Astrocyte (in vitro differentiated cells and primary cell): ENCODE measurements at regions not wholly inside any gene's neighbourhood (a gene's known extent, or its start where the extent isn't known, plus 50 kb on each side); places are given as distances from the start of the nearest gene placed in this dataset.

Experiments used
- DNase-seq: peaks from one replicate; pipeline ENCODE4 v3.0.0-alpha.2; 2010; ENCODE audit warnings: low read depth
- FAIRE-seq: peaks from 2 replicates; lab custom pipeline; 2011; peaks lifted over from hg19 to GRCh38; lab: Jason Lieb, UNC
- H2AFZ ChIP-seq: 2 replicates; pipeline ENCODE4 v1.6.0; 2012; ENCODE audit warnings: low read depth, low read length, inconsistent platforms
- H3K27ac ChIP-seq: 2 replicates; pipeline ENCODE4 v1.5.1; 2011; ENCODE audit warnings: low read depth, low read length, inconsistent platforms
- H3K27me3 ChIP-seq: 2 replicates; pipeline ENCODE4 v1.6.0; 2011; ENCODE audit warnings: low read length, inconsistent platforms; ENCODE audit not compliant: insufficient read depth
- H3K36me3 ChIP-seq: 2 replicates; pipeline ENCODE4 v1.5.1; 2011; ENCODE audit warnings: low read length, inconsistent platforms; ENCODE audit not compliant: insufficient read depth
- H3K4me1 ChIP-seq: 2 replicates; pipeline ENCODE4 v1.5.1; 2011; ENCODE audit warnings: low read length, inconsistent platforms; ENCODE audit not compliant: insufficient read depth
- H3K4me2 ChIP-seq: 2 replicates; pipeline ENCODE4 v1.6.0; 2012; ENCODE audit warnings: low read length, inconsistent platforms
- H3K4me3 ChIP-seq: 2 replicates; pipeline ENCODE4 v1.5.1; 2011; ENCODE audit warnings: low read depth, mild to moderate bottlenecking, low read length, inconsistent platforms; ENCODE audit not compliant: insufficient read depth
- H3K79me2 ChIP-seq: 2 replicates; pipeline ENCODE4 v1.6.0; 2012; ENCODE audit warnings: mild to moderate bottlenecking, low read length, inconsistent platforms; ENCODE audit not compliant: insufficient read depth
- H3K9ac ChIP-seq: 2 replicates; pipeline ENCODE4 v1.6.0; 2012; ENCODE audit warnings: mild to moderate bottlenecking, low read length, inconsistent platforms
- H3K9me3 ChIP-seq: 2 replicates; pipeline ENCODE4 v1.5.1; 2012; ENCODE audit warnings: low read depth, mild to moderate bottlenecking, low read length, inconsistent platforms; ENCODE audit not compliant: insufficient read depth
- H4K20me1 ChIP-seq: 2 replicates; pipeline ENCODE4 v1.6.0; 2012; ENCODE audit warnings: low read length, inconsistent platforms; ENCODE audit not compliant: insufficient read depth
- H3K27ac Mint-ChIP-seq: one replicate; pipeline ENCODE4 v1.8.0; 2021; ENCODE audit warnings: mild to moderate bottlenecking, mixed read lengths; ENCODE audit not compliant: unreplicated experiment
- H3K27me3 Mint-ChIP-seq: one replicate; pipeline ENCODE4 v1.8.0; 2021; ENCODE audit warnings: low read depth, mixed read lengths; ENCODE audit not compliant: unreplicated experiment
- H3K36me3 Mint-ChIP-seq: one replicate; pipeline ENCODE4 v1.8.0; 2021; ENCODE audit warnings: low read depth, mixed read lengths; ENCODE audit not compliant: unreplicated experiment
- H3K4me1 Mint-ChIP-seq: one replicate; pipeline ENCODE4 v1.8.0; 2021; ENCODE audit warnings: low read depth, mixed read lengths; ENCODE audit not compliant: unreplicated experiment
- H3K4me3 Mint-ChIP-seq: one replicate; pipeline ENCODE4 v1.8.0; 2021; ENCODE audit warnings: mild to moderate bottlenecking, moderate library complexity, mixed read lengths; ENCODE audit not compliant: unreplicated experiment
- H3K9me3 Mint-ChIP-seq: one replicate; pipeline ENCODE4 v1.8.0; 2021; ENCODE audit warnings: mild to moderate bottlenecking, mixed read lengths; ENCODE audit not compliant: unreplicated experiment
- CTCF ChIP-seq: IDR thresholded peaks from 2 replicates; pipeline ENCODE4 v1.5.1; 2011; ENCODE audit warnings: low read depth, mild to moderate bottlenecking, inconsistent platforms, low read length, moderate library complexity; ENCODE audit not compliant: insufficient read depth
- EZH2 ChIP-seq: IDR thresholded peaks from 2 replicates; pipeline ENCODE4 v1.6.1; 2012; ENCODE audit warnings: mild to moderate bottlenecking, low read length, inconsistent platforms; ENCODE audit not compliant: insufficient read depth

GRCh38 chr4:189178125-189178746 lies 762.4 kb upstream of the FRG1 start:
- DNase-seq (no peak), FAIRE-seq (no peak)
- Histone ChIP-seq H3K36me3 (no peaks in the 10 kb centered on the region), H3K9me3 (peaks cover 13% of the 10 kb centered on the region), H3K79me2 (no peaks in the 10 kb centered on the region), H3K9ac (no peak overlapping the region), H4K20me1 (no peaks in the 10 kb centered on the region), H3K27ac (no peak overlapping the region), H3K27me3 (no peaks in the 10 kb centered on the region), H3K4me3 (no peak overlapping the region), H2AFZ (no peak overlapping the region), H3K4me2 (no peak overlapping the region), H3K4me1 (no peaks in the 10 kb centered on the region)
- Mint-ChIP-seq H3K27me3 (no peaks in the 10 kb centered on the region), H3K9me3 (no peaks in the 10 kb centered on the region), H3K4me1 (peaks cover 4% of the 10 kb centered on the region), H3K4me3 (no peak overlapping the region), H3K36me3 (no peaks in the 10 kb centered on the region), H3K27ac (no peak overlapping the region)
- no peak for TF ChIP-seq CTCF
- TF ChIP-seq EZH2: no peak

- Mint-ChIP-seq H3K9me3 (peaks cover 9% of the 10 kb centered on the region), H3K4me3 (no peak overlapping the region), H3K4me1 (peaks cover 1% of the 10 kb centered on the region), H3K36me3 (no peaks in the 10 kb centered on the region), H3K27ac (no peak overlapping the region), H3K27me3 (no peaks in the 10 kb centered on the region)
- Histone ChIP-seq H3K27ac (no peak overlapping the region), H3K9me3 (peaks cover 6% of the 10 kb centered on the region), H3K4me1 (no peaks in the 10 kb centered on the region), H3K79me2 (no peaks in the 10 kb centered on the region), H3K9ac (no peak overlapping the region), H3K4me3 (no peak overlapping the region), H3K36me3 (no peaks in the 10 kb centered on the region), H4K20me1 (no peaks in the 10 kb centered on the region), H3K4me2 (no peak overlapping the region), H3K27me3 (no peaks in the 10 kb centered on the region), H2AFZ (no peak overlapping the region)
- DNase-seq (no peak), FAIRE-seq (no peak)
- TF ChIP-seq EZH2 (no peak), CTCF (no peak)
Measured at GRCh38 chr4:189185810-189186432, 754.8 kb upstream of the FRG1 start.

- Histone ChIP-seq H3K27me3 (no peaks in the 10 kb centered on the region), H3K36me3 (no peaks in the 10 kb centered on the region), H3K79me2 (no peaks in the 10 kb centered on the region), H4K20me1 (no peaks in the 10 kb centered on the region), H3K4me2 (no peak overlapping the region), H3K9ac (no peak overlapping the region), H3K4me1 (no peaks in the 10 kb centered on the region), H3K9me3 (peaks cover 10% of the 10 kb centered on the region), H2AFZ (no peak overlapping the region), H3K27ac (no peak overlapping the region), H3K4me3 (no peak overlapping the region)
- H3K4me1 Mint-ChIP-seq: peaks cover 1% of the 10 kb centered on the region
- H3K9me3 Mint-ChIP-seq: peaks cover 16% of the 10 kb centered on the region
- no peak overlapping the region for H3K27ac Mint-ChIP-seq
- no peak overlapping the region for H3K4me3 Mint-ChIP-seq
- H3K27me3 Mint-ChIP-seq: no peaks in the 10 kb centered on the region
- DNase-seq (no peak), FAIRE-seq (no peak)
- H3K36me3 Mint-ChIP-seq: no peaks in the 10 kb centered on the region
- TF ChIP-seq EZH2 (no peak), CTCF (no peak)
Measured at GRCh38 chr4:189187531-189188052, 753.1 kb upstream of the FRG1 start.
